GM12892 (cell line): ENCODE measurements at regions not wholly inside any gene's neighbourhood (a gene's known extent, or its start where the extent isn't known, plus 50 kb on each side); places are given as distances from the start of the nearest gene placed in this dataset.

Experiments
- DNase-seq: peaks from one replicate; pipeline ENCODE4 v3.0.0; 2011; ENCODE audit not compliant: insufficient read length
- FAIRE-seq: peaks from 2 replicates; lab custom pipeline; 2011; peaks lifted over from hg19 to GRCh38; lab: Jason Lieb, UNC
- POLR2A ChIP-seq: IDR thresholded peaks from 2 replicates; pipeline ENCODE4 v1.6.1; 2011; ENCODE audit warnings: low read depth, low read length, control low read depth
- POLR2AphosphoS5 ChIP-seq: IDR thresholded peaks from 2 replicates; pipeline ENCODE4 v1.6.1; 2011; ENCODE audit warnings: low read depth, low read length, control low read depth
- TAF1 ChIP-seq: IDR thresholded peaks from 2 replicates; pipeline ENCODE4 v1.6.1; 2011; ENCODE audit warnings: low read depth, mild to moderate bottlenecking, control low read depth, low read length, borderline replicate concordance

DNA sequence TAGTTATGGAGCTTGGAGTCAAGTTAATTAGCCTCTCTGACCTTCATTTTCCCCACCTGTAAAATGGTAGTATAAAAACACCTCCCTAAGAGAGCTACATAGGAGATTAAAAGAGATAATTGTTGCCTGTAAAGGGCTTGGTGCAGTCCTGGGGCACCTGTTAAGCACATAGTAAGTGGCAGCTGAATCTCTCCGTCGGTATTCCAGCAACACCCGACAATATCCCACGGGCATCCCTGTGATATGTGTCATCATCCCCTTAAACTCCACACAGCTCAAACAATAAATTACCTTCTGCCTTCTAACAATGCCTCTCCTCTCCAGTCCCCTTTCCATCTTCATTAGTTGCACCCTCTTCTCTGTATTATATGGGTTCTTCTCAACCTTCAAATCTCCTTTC is 121.5 kb downstream of the C11orf91 start:
- no peak for FAIRE-seq
- TF ChIP-seq POLR2AphosphoS5 = no peak
- no peak for TF ChIP-seq TAF1
- no peak for TF ChIP-seq POLR2A
- no peak for DNase-seq

GRCh38 chr11:33577204-33577603 is 123.4 kb downstream of the C11orf91 start:
- TF ChIP-seq POLR2A (no peak), TAF1 (no peak), POLR2AphosphoS5 (no peak)
- DNase-seq (no peak), FAIRE-seq (no peak)

DNA sequence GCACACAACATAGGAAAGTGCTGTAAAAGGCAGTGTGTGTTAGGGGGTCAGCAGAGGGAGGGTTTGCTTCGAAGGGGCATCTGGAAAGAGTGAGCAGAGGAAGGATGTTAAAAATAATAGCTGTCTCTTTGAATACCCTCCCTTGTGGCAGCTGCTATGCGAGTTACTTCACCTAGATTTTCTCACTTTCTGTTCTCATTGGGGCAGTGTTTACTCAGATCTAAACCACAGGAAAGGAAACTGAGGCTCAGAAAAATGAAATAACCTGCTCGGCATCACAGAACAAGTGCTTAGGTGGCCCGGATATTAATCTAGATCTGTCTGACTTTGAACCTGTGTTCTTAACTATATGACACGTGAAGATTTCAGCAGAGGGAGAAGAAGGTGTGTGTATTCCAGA is 125.3 kb downstream of the C11orf91 start:
- FAIRE-seq (peak; percentile 89), DNase-seq (no peak)
- TF ChIP-seq POLR2A = no peak
- TF ChIP-seq TAF1 = no peak

DNA sequence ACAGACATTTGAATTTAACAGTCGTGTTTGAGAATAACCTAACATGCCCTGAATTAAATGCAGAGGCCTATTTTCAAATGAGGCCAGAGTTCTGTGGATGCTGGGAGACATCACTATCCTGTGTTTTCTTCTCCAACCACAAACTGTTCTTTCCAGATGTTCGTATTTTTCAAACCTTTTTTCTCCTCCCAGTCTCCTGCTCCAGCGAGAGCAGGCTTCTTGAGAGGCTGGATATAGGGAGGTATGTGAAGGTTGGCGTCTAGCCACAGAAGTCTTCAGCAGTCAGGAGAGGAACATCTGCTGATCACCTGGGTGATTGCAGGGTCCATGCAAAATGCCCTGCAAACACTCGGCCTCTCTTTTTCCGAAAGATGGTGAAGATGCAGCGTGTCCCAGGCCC is 126.3 kb downstream of the C11orf91 start:
- FAIRE-seq (peak; percentile 38), DNase-seq (no peak)
- no peak for TF ChIP-seq TAF1
- TF ChIP-seq POLR2AphosphoS5 = no peak
- no peak for TF ChIP-seq POLR2A

DNA sequence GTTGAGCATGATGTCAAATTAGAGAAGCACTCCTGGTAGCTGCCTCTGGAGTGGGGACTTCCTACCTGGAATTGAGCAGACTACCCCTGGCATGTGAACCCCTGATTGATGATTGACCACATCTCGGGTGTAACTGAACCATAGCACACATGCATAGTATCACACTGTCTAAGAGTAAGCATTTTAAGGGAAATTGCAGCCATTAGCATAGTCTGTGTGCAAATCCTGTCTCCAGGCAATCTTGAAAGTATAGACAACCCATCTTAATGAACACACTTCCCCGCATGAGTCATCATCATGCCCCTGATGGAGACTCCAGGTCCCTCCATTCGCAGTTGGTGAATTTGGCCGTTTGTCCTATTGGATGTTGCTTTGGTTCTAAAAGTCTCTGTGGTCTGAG is 131.3 kb downstream of the C11orf91 start:
- FAIRE-seq = peak; percentile 65
- TF ChIP-seq POLR2A (no peak), POLR2AphosphoS5 (no peak), TAF1 (no peak)
- no peak for DNase-seq

GRCh38 chr11:33567004-33567403 is 133.6 kb downstream of the C11orf91 start:
- FAIRE-seq (no peak), DNase-seq (no peak)
- TF ChIP-seq POLR2A = no peak
- no peak for TF ChIP-seq POLR2AphosphoS5
- TF ChIP-seq TAF1 = no peak

- no peak for FAIRE-seq
These were observed 135.7 kb downstream of the C11orf91 start for GRCh38 chr11:33564856-33565453.

GRCh38 chr11:33560729-33561128 is 139.9 kb downstream of the C11orf91 start:
- no peak for DNase-seq
- no peak for FAIRE-seq
- TF ChIP-seq POLR2AphosphoS5 (no peak), TAF1 (no peak)

More at GRCh38 chr11:33564856-33565453, 135.7 kb downstream of the C11orf91 start:
- DNase-seq = no peak
- TF ChIP-seq POLR2AphosphoS5 = no peak
- TF ChIP-seq TAF1 = no peak
- TF ChIP-seq POLR2A = no peak

- FAIRE-seq (peak; percentile 14), DNase-seq (no peak)
- no peak for TF ChIP-seq TAF1
- no peak for TF ChIP-seq POLR2AphosphoS5
These were observed 141.1 kb downstream of the C11orf91 start for GRCh38 chr11:33559567-33559966.

- TF ChIP-seq POLR2AphosphoS5 = no peak
- TF ChIP-seq POLR2A = no peak
- TF ChIP-seq TAF1 = no peak
- FAIRE-seq (no peak), DNase-seq (no peak)
These were observed 142.5 kb downstream of the C11orf91 start for GRCh38 chr11:33558097-33558496.

GRCh38 chr11:33557201-33557600 is 143.4 kb downstream of the C11orf91 start:
- no peak for TF ChIP-seq POLR2AphosphoS5
- TF ChIP-seq TAF1 = no peak
- no peak for TF ChIP-seq POLR2A
- no peak for DNase-seq
- FAIRE-seq = no peak

GRCh38 chr11:33554219-33554618 is 146.4 kb downstream of the C11orf91 start:
- TF ChIP-seq POLR2A = no peak
- no peak for TF ChIP-seq POLR2AphosphoS5
- no peak for TF ChIP-seq TAF1
- DNase-seq (no peak), FAIRE-seq (no peak)

DNA sequence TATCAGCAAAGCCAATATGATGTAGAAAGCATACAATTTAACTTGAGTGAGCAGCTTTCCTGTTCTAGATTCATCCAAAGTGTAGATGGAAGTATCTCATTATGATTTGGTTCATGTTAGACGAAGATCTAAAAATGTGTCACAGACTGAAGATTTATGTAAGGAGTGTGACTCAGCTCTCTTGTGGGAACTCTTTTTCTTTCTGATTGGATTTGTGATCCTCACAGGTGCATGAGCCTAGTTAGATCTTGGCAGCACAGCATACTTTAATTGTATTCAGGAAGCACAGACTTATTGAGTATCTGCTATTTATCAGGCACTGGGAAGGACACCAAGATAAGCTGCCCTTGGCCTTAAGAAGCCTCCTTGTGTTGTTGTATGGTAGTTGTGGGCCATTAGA is 147.1 kb downstream of the C11orf91 start:
- no peak for DNase-seq
- no peak for FAIRE-seq
- no peak for TF ChIP-seq POLR2AphosphoS5
- no peak for TF ChIP-seq TAF1
- no peak for TF ChIP-seq POLR2A

DNA sequence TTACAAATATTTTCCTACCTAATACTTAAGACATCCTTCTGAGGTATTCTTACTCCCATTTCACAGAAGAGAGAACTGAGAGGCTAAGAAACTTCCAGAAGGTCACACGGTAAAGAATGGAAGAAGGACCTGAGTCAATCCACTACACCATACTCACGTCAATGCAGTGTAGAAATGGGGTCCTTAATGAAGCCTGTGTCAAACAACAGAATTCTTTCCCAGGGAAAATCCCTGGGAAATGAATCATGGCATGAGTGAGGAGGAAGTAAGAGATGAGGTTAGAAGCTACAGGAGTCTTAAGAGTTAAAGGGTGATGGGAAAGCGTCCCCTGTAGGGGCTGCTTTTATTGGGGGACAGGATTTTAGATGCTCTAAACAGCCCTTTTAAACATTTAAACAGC is 147.9 kb downstream of the C11orf91 start:
- DNase-seq (no peak), FAIRE-seq (no peak)
- no peak for TF ChIP-seq POLR2A
- TF ChIP-seq POLR2AphosphoS5 = no peak
- no peak for TF ChIP-seq TAF1
